HUES64 (cell line): ENCODE measurements at regions not wholly inside any gene's neighbourhood (a gene's known extent, or its start where the extent isn't known, plus 50 kb on each side); places are given as distances from the start of the nearest gene placed in this dataset.

ENCODE experiments used
- H3K27ac ChIP-seq: 2 replicates; pipeline ENCODE4 v1.7.0; 2013; ENCODE audit warnings: low read depth, low read length, inconsistent platforms
- H3K27me3 ChIP-seq: 2 replicates; pipeline ENCODE4 v1.6.1; 2013; ENCODE audit warnings: mild to moderate bottlenecking, low read length; ENCODE audit not compliant: insufficient read depth
- H3K36me3 ChIP-seq: 2 replicates; pipeline ENCODE4 v1.6.1; 2013; ENCODE audit warnings: mild to moderate bottlenecking, low read length; ENCODE audit not compliant: insufficient read depth
- H3K4me1 ChIP-seq: 2 replicates; pipeline ENCODE4 v1.6.1; 2013; ENCODE audit warnings: mild to moderate bottlenecking, low read length, moderate library complexity; ENCODE audit not compliant: insufficient read depth
- H3K4me3 ChIP-seq: 2 replicates; pipeline ENCODE4 v1.5.1; 2013; ENCODE audit warnings: mild to moderate bottlenecking, low read length, moderate library complexity
- H3K9ac ChIP-seq: 2 replicates; pipeline ENCODE4 v1.6.1; 2013; ENCODE audit warnings: mild to moderate bottlenecking, low read depth, low read length
- H3K9me3 ChIP-seq: 2 replicates; pipeline ENCODE4 v1.6.1; 2013; ENCODE audit warnings: low read depth, low read length; ENCODE audit not compliant: insufficient read depth
- WGBS: fragments of 150-250, 120-280 bp; methylation state at CpG from one replicate; pipeline ENCODE4 v1.1.7; 2013; ENCODE audit warnings: missing lambda C conversion rate; 5-methylcytosine and 5-hydroxymethylcytosine counted together

DNA sequence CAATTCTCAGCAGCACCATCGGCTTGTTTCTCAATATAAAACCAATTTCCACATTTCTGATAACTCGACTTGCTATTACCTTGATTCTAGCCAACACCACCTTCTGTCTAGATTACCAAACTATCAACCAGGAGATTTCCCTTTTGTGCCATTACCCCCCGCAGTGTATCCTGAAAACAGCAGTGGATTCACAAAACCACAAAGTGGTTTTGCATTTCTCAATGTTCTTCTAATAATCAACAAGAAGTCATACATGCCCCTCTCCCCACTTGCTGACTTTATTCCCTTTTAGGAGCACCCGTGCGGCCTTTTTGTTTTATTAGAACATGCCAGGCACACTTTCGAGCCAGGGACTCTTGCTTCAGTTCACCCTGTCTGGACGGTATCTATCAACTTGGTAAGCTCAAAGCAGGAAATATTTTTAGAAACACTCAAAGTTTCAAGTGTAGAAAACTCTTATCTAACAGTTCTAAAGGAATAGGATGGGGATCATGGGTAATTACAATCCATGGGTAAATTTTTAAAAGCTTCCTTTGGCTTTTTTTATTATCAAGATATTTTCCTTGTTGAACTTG is 967.4 kb downstream of the EFNB2 start:
- H3K27me3 ChIP-seq = no peaks in the 10 kb centered on the region
- 96% methylated on average over 7 of the region's 7 CpGs for WGBS

DNA sequence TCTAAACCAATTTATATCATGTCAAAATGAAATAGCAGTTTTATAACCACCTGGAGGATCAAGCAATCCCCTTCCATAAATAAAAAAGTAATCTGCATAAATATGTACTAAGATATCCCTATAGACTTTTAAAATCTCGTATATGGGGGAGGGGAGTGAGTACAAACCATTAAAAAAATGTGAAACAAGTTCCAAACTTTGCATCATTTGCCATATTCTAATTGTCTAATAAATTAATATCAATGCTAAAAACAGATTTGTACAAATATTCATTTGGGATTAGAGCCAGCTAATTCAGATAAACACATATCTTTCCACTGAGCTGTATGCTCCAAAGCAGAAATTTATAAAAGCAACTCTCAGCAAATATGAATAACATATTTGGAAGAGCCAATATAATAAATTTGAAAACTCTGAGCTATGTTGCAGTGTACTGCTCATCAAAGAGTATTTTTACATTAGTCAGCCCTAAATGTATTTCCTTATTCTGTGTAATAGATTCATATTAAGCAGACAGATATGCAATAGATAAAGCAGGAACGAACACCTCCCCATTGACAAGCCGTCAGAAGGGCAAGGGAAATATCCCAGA is 970.2 kb downstream of the EFNB2 start:
- Histone ChIP-seq H3K4me3 (no peak overlapping the region), H3K36me3 (no peaks in the 10 kb centered on the region), H3K4me1 (no peaks in the 10 kb centered on the region), H3K27ac (no peak overlapping the region), H3K9me3 (no peaks in the 10 kb centered on the region), H3K9ac (no peak overlapping the region), H3K27me3 (no peaks in the 10 kb centered on the region)
- 100% methylated on average over 2 of the region's 3 CpGs for WGBS

More for the DNA sequence above, 967.4 kb downstream of the EFNB2 start:
- H3K9ac ChIP-seq = no peak overlapping the region
- H3K9me3 ChIP-seq = no peaks in the 10 kb centered on the region
- H3K36me3 ChIP-seq = no peaks in the 10 kb centered on the region
- no peak overlapping the region for H3K27ac ChIP-seq
- H3K4me1 ChIP-seq = no peaks in the 10 kb centered on the region
- no peak overlapping the region for H3K4me3 ChIP-seq

GRCh38 chr13:105552078-105552477 is 983.4 kb downstream of the EFNB2 start:
- Histone ChIP-seq H3K9ac (no peak overlapping the region), H3K27me3 (no peaks in the 10 kb centered on the region), H3K9me3 (no peaks in the 10 kb centered on the region), H3K4me1 (no peaks in the 10 kb centered on the region), H3K36me3 (no peaks in the 10 kb centered on the region), H3K4me3 (no peak overlapping the region), H3K27ac (no peak overlapping the region)
- 89% methylated on average over 12 of the region's 12 CpGs for WGBS

DNA sequence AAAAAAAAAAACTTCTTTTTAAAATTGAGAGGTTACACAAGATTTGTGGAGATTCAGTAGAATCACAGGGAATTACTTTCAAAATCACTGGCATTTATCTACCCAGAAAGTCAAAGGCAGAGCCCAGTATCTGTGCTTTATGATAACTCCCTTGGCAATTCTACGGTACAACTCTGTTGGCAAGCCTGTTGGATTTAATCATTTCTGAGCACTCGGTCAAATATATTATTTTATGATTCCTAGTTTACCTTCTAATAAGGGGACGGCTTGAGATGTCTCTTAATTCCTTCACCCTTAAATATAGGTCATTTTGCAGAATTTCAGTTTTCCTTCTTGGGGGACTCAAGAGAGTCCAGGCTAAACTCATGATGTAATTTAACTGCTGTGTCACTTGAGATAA is 987.6 kb downstream of the EFNB2 start:
- WGBS = 100% methylated on average over 3 of the region's 3 CpGs
- H3K9me3 ChIP-seq = no peaks in the 10 kb centered on the region
- H3K4me1 ChIP-seq = no peaks in the 10 kb centered on the region
- no peaks in the 10 kb centered on the region for H3K36me3 ChIP-seq
- H3K27me3 ChIP-seq = no peaks in the 10 kb centered on the region
- H3K4me3 ChIP-seq = no peak overlapping the region
- H3K9ac ChIP-seq = no peak overlapping the region
- no peak overlapping the region for H3K27ac ChIP-seq

- Histone ChIP-seq H3K9me3 (no peaks in the 10 kb centered on the region), H3K4me3 (no peak overlapping the region), H3K9ac (no peak overlapping the region), H3K27me3 (no peaks in the 10 kb centered on the region), H3K36me3 (no peaks in the 10 kb centered on the region), H3K4me1 (no peaks in the 10 kb centered on the region), H3K27ac (no peak overlapping the region)
- WGBS = 95% methylated on average over 4 of the region's 5 CpGs
Observed at GRCh38 chr13:105545811-105546210, 989.7 kb downstream of the EFNB2 start.

GRCh38 chr13:105543742-105544141 is 991.7 kb downstream of the EFNB2 start:
- Histone ChIP-seq H3K36me3 (no peaks in the 10 kb centered on the region), H3K4me1 (no peaks in the 10 kb centered on the region), H3K4me3 (no peak overlapping the region), H3K27me3 (no peaks in the 10 kb centered on the region), H3K27ac (no peak overlapping the region), H3K9me3 (no peaks in the 10 kb centered on the region), H3K9ac (no peak overlapping the region)
- WGBS = 100% methylated on average over 2 of the region's 2 CpGs

GRCh38 chr13:105541565-105541964 is 993.9 kb downstream of the EFNB2 start:
- Histone ChIP-seq H3K9ac (no peak overlapping the region), H3K27ac (no peak overlapping the region), H3K36me3 (no peaks in the 10 kb centered on the region), H3K27me3 (no peaks in the 10 kb centered on the region), H3K9me3 (no peaks in the 10 kb centered on the region), H3K4me1 (no peaks in the 10 kb centered on the region; the same call in 1 of the 2 replicates), H3K4me3 (no peak overlapping the region)
- WGBS = 91% methylated on average over 1 of the region's 2 CpGs

GRCh38 chr13:105538346-105538745 is 997.1 kb downstream of the EFNB2 start:
- Histone ChIP-seq H3K4me3 (no peak overlapping the region), H3K9me3 (no peaks in the 10 kb centered on the region), H3K36me3 (no peaks in the 10 kb centered on the region), H3K4me1 (peaks cover 4% of the 10 kb centered on the region; the same call in 1 of the 2 replicates), H3K27me3 (no peaks in the 10 kb centered on the region), H3K27ac (no peak overlapping the region), H3K9ac (no peak overlapping the region)
- 89% methylated on average over 4 of the region's 4 CpGs for WGBS

GRCh38 chr13:105537113-105537512 is 998.3 kb downstream of the EFNB2 start:
- Histone ChIP-seq H3K27me3 (no peaks in the 10 kb centered on the region), H3K36me3 (no peaks in the 10 kb centered on the region), H3K9me3 (no peaks in the 10 kb centered on the region), H3K4me3 (no peak overlapping the region), H3K27ac (no peak overlapping the region), H3K9ac (no peak overlapping the region), H3K4me1 (peaks cover 4% of the 10 kb centered on the region; the same call in 1 of the 2 replicates)
- WGBS = over 99% methylated on average over 3 of the region's 7 CpGs

GRCh38 chr13:105530468-105530867 is 1005.0 kb downstream of the EFNB2 start:
- H3K4me1 ChIP-seq = no peaks in the 10 kb centered on the region
- WGBS = 100% methylated on average over 3 of the region's 3 CpGs
- H3K9me3 ChIP-seq = no peaks in the 10 kb centered on the region
- H3K27ac ChIP-seq = no peak overlapping the region
- no peak overlapping the region for H3K4me3 ChIP-seq
- H3K27me3 ChIP-seq = no peaks in the 10 kb centered on the region
- no peak overlapping the region for H3K9ac ChIP-seq
- H3K36me3 ChIP-seq = no peaks in the 10 kb centered on the region

- Histone ChIP-seq H3K4me1 (no peaks in the 10 kb centered on the region), H3K36me3 (no peaks in the 10 kb centered on the region), H3K27ac (no peak overlapping the region), H3K9me3 (no peaks in the 10 kb centered on the region), H3K27me3 (no peaks in the 10 kb centered on the region), H3K4me3 (no peak overlapping the region), H3K9ac (no peak overlapping the region)
- WGBS = 91% methylated on average over 5 of the region's 5 CpGs
Observed at GRCh38 chr13:105527127-105527526, 1008.3 kb downstream of the EFNB2 start.

- Histone ChIP-seq H3K4me3 (no peak overlapping the region), H3K27me3 (no peaks in the 10 kb centered on the region), H3K36me3 (no peaks in the 10 kb centered on the region), H3K4me1 (peaks cover 5% of the 10 kb centered on the region; the same call in 1 of the 2 replicates), H3K9ac (no peak overlapping the region), H3K27ac (no peak overlapping the region), H3K9me3 (no peaks in the 10 kb centered on the region)
- WGBS = no CpG with 5 or more reads among the region's 1 CpG
Observed at GRCh38 chr13:105519771-105520170, 1015.7 kb downstream of the EFNB2 start.
